GM10847 (cell line): ENCODE measurements at regions not wholly inside any gene's neighbourhood (a gene's known extent, or its start where the extent isn't known, plus 50 kb on each side); places are given as distances from the start of the nearest gene placed in this dataset.

Experiments used
- POLR2A ChIP-seq: IDR thresholded peaks from 2 replicates; pipeline ENCODE4 v1.6.1; 2011; ENCODE audit not compliant: insufficient read length; ENCODE audit errors: extremely low read depth

DNA sequence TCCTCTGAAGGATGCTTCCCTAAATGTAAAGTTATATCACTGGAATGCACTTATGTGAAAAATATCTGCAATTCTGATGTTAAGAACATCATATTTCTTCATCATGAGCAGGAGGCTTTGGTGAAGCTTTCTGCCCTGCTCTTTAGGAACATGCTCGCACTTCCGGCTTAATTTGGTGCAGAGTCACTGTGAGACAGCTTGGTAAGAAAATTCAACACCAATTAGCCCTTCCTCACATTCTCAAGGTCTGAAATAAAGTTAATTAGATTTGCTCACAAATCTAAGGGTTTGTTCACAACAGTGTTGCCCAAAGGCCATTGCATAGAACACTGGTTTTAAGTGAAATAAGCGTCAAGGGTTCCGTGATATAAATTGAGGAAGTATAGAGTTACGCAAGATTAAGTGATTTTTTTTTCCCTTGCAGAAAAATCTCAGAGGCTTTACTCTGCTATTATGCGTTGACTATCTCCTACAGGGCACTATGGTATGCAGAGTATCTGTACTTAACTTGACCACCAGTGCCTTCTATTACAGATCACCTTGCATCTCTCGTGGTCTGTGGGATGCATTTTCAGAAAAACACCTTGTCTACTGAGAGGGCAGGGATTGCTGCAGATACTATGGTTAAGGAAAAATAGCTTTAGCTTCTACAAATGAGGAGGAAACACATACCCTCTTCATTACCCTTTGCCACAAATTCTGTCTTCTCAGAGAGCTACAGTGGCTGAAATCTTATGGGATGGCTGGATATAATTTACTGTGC lies 953.9 kb downstream of the TYW1 start:
- no peak for TF ChIP-seq POLR2A

GRCh38 chr7:67955061-67955460 lies 958.4 kb downstream of the TYW1 start:
- no peak for TF ChIP-seq POLR2A

- no peak for TF ChIP-seq POLR2A
Measured at GRCh38 chr7:67962863-67963262, 966.2 kb downstream of the TYW1 start.

DNA sequence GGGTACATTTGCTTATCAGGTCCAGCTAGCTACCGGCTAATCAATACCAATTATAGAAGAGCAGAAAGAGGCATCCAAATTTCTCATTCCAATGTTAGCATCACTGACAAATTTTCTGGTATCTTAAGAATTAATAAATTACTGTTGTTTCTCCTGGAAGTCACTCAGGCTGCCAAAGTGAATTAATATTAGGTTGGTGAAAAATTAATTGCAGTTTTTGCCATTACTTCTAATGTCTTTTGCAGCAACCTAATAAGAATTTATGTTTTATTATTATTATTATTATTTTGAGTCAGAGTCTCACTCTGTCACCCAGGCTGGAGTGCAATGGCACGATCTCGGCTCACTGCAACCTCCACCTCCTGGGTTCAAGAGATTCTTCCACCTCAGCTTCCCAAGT lies 979.9 kb downstream of the TYW1 start:
- no peak for TF ChIP-seq POLR2A

DNA sequence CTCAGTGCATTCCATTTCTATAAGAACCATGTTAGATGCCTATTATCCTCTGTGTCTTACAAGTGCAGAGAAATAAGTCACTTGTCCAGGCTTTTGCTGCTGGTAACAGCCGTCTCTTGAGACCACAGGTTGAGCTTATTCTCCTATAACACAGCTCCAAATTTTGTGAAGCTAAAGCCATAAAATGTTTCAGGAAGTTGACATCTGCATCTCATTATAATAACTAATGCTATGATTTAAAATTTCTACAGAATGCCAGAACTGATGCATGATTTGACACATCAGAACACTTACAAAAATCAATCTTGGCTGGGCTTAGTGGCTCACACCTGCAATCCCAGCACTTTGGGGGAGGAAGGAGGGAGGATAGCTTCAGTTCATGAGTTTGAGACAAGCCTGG lies 986.9 kb downstream of the TYW1 start:
- TF ChIP-seq POLR2A, result no peak

GRCh38 chr7:67984326-67984725 lies 987.7 kb downstream of the TYW1 start:
- no peak for TF ChIP-seq POLR2A

DNA sequence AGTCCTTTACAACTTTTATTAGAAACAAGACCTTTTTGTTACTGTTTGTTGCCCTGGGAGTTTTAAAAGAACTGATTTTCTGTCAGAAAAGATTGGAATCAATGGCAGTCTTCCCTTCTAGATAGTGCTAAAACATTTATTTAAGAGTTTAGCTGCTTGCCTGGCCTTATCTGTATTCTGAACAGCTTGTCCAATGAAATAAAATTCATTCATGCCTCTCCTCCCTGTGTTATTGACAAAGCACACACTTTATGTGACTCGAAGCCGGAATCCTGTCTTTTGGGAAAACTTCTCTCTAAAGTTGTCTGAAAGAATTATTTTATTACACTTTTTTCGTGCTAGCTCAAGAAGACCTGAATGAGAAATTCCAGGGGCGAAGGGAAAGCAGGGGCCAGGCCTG lies 992.5 kb downstream of the TYW1 start:
- no peak for TF ChIP-seq POLR2A

DNA sequence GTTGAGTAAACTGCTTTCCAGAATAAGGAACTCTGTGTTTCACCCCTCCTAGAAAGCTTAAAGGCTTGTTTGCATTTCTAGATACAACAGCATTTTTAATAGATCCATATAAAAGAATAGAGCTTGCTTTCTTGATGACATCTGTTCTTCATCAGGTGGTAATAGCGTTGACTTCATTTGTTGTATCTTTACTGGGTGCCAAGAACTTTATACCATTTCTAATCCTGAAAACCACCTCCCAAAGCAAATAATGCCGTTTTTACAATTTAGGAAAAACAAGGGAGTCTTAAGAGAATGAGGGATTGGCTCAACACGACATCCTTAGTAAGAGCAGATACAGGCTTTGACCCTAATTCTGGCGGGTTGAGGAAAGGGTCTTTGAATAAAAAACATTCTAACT lies 993.4 kb downstream of the TYW1 start:
- TF ChIP-seq POLR2A, result no peak

DNA sequence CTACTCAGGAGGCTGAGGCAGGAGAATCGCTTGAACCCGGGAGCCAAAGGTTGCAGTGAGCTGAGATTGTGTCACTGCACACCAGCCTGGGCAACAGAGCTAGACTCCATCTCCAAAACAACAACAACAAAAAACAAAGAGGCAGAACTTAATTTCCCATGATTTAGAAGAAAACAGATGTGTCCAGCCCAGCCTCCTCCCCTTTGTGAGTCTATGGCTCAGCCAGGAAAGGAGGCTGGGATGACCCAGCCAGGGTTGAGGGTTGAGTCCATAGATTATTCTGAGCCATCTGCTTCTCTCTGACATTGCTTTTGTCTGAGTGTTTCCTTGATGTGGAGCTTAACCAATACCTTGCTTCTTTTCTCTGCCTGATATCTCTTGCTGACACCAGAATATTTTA lies 994.1 kb downstream of the TYW1 start:
- no peak for TF ChIP-seq POLR2A

DNA sequence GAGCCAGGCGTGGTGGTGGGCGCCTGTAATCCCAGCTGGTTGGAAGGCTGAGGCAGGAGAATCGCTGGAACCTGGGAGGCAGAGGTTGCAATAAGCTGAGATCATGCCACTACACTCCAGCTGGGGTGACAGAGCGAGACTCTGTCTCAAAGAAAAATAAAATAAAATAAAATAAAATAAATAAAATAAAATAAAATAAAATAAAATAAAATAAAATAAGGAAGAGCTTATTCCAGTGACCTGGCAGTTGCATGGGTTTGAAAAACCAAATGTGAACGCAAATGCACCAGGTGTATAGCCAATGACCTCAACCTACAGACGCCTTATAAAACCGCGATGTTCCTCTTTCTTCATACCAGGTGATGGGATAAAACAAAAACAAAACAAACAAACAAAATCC lies 995.7 kb downstream of the TYW1 start:
- TF ChIP-seq POLR2A, result no peak

GRCh38 chr7:68005992-68006391 lies 1009.4 kb downstream of the TYW1 start:
- TF ChIP-seq POLR2A, result no peak

DNA sequence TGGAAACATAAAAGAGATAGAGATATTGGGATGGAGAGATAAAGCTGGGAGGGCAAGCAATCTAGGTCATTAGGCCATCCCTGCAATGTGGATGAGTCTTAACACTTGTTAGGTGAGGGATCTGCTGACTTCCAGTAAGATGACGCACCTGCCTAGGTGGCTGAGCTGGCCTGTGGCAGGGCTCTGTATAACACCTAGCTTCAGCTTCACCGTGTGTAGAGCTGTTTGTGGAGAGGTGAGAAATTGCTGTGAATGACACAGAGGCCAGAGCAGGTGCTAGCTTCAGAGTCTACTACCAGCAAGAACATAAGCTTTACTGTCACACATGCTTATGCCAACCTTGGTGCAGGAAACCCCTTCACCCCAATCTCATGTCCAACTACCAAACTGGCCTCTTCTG lies 1010.0 kb downstream of the TYW1 start:
- no peak for TF ChIP-seq POLR2A

GRCh38 chr7:68009716-68010115 lies 1013.1 kb downstream of the TYW1 start:
- no peak for TF ChIP-seq POLR2A

- TF ChIP-seq POLR2A, result no peak
Measured at GRCh38 chr7:68014031-68014736, 1017.6 kb downstream of the TYW1 start.

DNA sequence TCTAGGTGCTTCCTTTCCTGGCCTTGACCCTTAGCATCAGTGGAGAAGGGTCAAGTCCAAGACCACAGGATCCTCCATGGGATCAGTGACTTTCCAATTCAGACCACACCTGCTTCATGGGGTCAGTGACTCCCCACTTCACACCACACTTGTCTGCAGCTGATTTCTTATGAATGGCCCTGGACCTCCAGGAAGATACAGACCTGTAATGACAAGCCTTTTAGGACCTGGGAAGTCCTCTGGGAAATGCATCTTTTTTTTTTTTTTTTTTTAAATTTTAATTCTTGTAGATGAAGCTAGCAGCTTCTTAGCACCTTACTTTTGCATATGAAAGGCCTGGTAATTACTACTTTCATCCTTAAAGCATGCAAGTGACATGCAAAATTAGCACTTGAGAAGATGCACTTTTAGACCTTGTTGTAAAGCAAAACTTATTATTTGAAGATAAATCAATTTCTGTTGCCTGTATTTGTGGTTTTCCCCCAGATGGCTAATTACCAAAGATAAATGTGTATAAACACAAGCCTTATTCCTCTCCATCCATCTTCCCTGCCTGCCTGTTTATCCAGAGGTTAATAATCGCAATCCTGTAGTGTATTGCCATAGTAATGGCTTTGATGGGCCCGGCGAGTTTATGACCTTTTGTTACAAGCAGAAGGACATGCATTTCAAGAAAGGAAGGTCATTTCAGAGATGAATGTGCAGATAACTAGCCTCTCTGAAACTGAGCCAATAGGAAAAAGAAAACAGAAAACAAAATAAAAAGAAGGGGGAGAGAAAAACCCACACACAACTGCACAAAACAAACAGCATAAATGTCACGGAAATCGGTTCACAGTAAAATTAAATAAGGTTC lies 1018.7 kb downstream of the TYW1 start:
- TF ChIP-seq POLR2A, result no peak
